Central memory CD4-positive, alpha-beta T cell (primary cell): ENCODE measurements at regions not wholly inside any gene's neighbourhood (a gene's known extent, or its start where the extent isn't known, plus 50 kb on each side); places are given as distances from the start of the nearest gene placed in this dataset.

Experiments used
- DNase-seq: peaks from one replicate; pipeline ENCODE4 v3.0.0; 2022

- DNase-seq: no peak
Measured at GRCh38 chr1:195618287-195618686, 990.0 kb downstream of the KCNT2 start.

- DNase-seq: no peak
Measured at GRCh38 chr1:195617106-195617505, 991.1 kb downstream of the KCNT2 start.

GRCh38 chr1:195608883-195609282, 999.4 kb downstream of the KCNT2 start:
- DNase-seq: no peak

GRCh38 chr1:195606483-195606882, 1001.8 kb downstream of the KCNT2 start:
- DNase-seq: no peak

GRCh38 chr1:195604287-195604686, 1004.0 kb downstream of the KCNT2 start:
- no peak for DNase-seq

- no peak for DNase-seq
Measured at GRCh38 chr1:195597891-195598290, 1010.3 kb downstream of the KCNT2 start.

GRCh38 chr1:195594773-195595172, 1013.5 kb downstream of the KCNT2 start:
- DNase-seq: no peak

- no peak for DNase-seq
Measured at GRCh38 chr1:195594322-195594721, 1013.9 kb downstream of the KCNT2 start.

GRCh38 chr1:195591917-195592672, 1016.1 kb downstream of the KCNT2 start:
- DNase-seq: no peak

- no peak for DNase-seq
Measured at GRCh38 chr1:195590649-195591048, 1017.6 kb downstream of the KCNT2 start.

- no peak for DNase-seq
Measured at GRCh38 chr1:195584870-195585624, 1023.2 kb downstream of the KCNT2 start.

- no peak for DNase-seq
Measured at GRCh38 chr1:195580988-195581387, 1027.3 kb downstream of the KCNT2 start.

GRCh38 chr1:195577748-195578147, 1030.5 kb downstream of the KCNT2 start:
- DNase-seq: no peak

- DNase-seq: no peak
Measured at GRCh38 chr1:195576641-195577040, 1031.6 kb downstream of the KCNT2 start.

- DNase-seq: no peak
Measured at GRCh38 chr1:195574511-195574910, 1033.7 kb downstream of the KCNT2 start.

- no peak for DNase-seq
Measured at GRCh38 chr1:195569934-195570333, 1038.3 kb downstream of the KCNT2 start.

- DNase-seq: no peak
Measured at GRCh38 chr1:195568389-195568788, 1039.9 kb downstream of the KCNT2 start.

- no peak for DNase-seq
Measured at GRCh38 chr1:195562074-195562473, 1046.2 kb downstream of the KCNT2 start.

- DNase-seq: no peak
Measured at GRCh38 chr1:195550071-195550862, 1058.0 kb downstream of the KCNT2 start.

GRCh38 chr1:195530961-195531360, 1077.3 kb downstream of the KCNT2 start:
- no peak for DNase-seq

GRCh38 chr1:195529881-195530280, 1078.4 kb downstream of the KCNT2 start:
- DNase-seq: no peak

- no peak for DNase-seq
Measured at GRCh38 chr1:195520757-195521156, 1087.5 kb downstream of the KCNT2 start.

- no peak for DNase-seq
Measured at GRCh38 chr1:195516036-195516435, 1092.2 kb downstream of the KCNT2 start.
